Prostate gland (tissue), 2 donors: ENCODE measurements at regions not wholly inside any gene's neighbourhood (a gene's known extent, or its start where the extent isn't known, plus 50 kb on each side); places are given as distances from the start of the nearest gene placed in this dataset.

Experiments
- DNase-seq: peaks from one replicate; pipeline ENCODE4 v3.0.0-alpha.2; 2019; ENCODE audit warnings: low spot score
- H3K27ac ChIP-seq, 2 donors: fragments of 200-600 bp; sonication (generic); 2 replicates each; pipeline ENCODE4 v1.5.1; 2017 to 2019
- H3K27me3 ChIP-seq: fragments of 200-600 bp; sonication (generic); replicated peaks from 2 replicates; pipeline ENCODE4 v1.5.1; 2019; ENCODE audit not compliant: insufficient read depth
- H3K36me3 ChIP-seq, 2 donors: fragments of 200-600 bp; sonication (generic); 1 replicate in 1 of 2; 2 replicates in 1 of 2; pipeline versions ENCODE4 v1.5.1 to v1.8.1; 2017 to 2019
- H3K4me1 ChIP-seq: fragments of 200-600 bp; sonication (generic); replicated peaks from 2 replicates; pipeline ENCODE4 v1.5.1; 2019
- H3K4me3 ChIP-seq, 2 donors: fragments of 200-600 bp; sonication (generic); 2 replicates each; pipeline ENCODE4 v1.5.1; 2017 to 2019
- H3K9me3 ChIP-seq: fragments of 200-600 bp; sonication (generic); 2 replicates; pipeline ENCODE4 v1.5.1; 2017
- POLR2A ChIP-seq: fragments of 450-650 bp; IDR thresholded peaks from one replicate; pipeline ENCODE4 v1.6.1; 2016; ENCODE audit warnings: antibody characterized with exemption, mild to moderate bottlenecking
- POLR2AphosphoS5 ChIP-seq: sonication (generic); formaldehyde crosslinking; IDR thresholded peaks from one replicate; pipeline ENCODE4 v1.6.1; 2017; ENCODE audit warnings: antibody characterized with exemption
- WGBS: methylation state at CpG from one replicate; pipeline ENCODE4 v1.1.5; 2018; 5-methylcytosine and 5-hydroxymethylcytosine counted together
- intact Hi-C: fragments of 100-400 bp; cut with DNase I; formaldehyde crosslinking; loops from one replicate; pipeline ENCODE4 v1.14.2; 2022
- TF ChIP-seq, protein P1 (sequence below), 4 experiments: fragments of 200-600 bp in 2 of 4; fragments of 450-650 bp in 2 of 4; sonication (generic) in 2 of 4; IDR thresholded peaks; 1 replicate in 3 of 4; 2 replicates in 1 of 4; pipeline ENCODE4 v1.5.1; 2016 to 2019; ENCODE audit warnings: antibody characterized with exemption in 4 of 4, mild to moderate bottlenecking in 2 of 4, moderate library complexity in 2 of 4

DNA sequence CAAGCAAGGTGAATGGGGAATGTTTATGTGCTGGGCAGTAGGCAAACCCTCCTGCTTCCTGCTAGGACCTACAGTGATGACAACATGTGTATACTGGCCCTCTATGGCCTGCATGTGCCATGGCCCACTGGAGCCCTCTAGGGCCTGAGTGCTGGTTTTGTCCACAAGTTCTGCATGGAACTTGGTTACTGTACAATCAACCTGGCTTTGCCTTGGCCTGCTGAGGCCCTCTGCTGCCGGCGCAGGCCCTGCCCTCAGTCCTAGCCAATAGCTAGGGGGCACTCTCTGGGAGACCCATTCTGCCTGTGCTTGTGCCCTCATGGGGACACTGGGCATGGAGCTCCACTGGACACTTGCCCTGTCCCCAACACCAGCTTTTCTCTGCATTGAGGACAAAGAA is 138.6 kb upstream of the NGF start:
- H3K27ac ChIP-seq = no peak overlapping the region
- H3K36me3 ChIP-seq = no peaks in the 10 kb centered on the region
- TF ChIP-seq POLR2A (no peak), POLR2AphosphoS5 (no peak)
- TF ChIP-seq, protein P1, sequence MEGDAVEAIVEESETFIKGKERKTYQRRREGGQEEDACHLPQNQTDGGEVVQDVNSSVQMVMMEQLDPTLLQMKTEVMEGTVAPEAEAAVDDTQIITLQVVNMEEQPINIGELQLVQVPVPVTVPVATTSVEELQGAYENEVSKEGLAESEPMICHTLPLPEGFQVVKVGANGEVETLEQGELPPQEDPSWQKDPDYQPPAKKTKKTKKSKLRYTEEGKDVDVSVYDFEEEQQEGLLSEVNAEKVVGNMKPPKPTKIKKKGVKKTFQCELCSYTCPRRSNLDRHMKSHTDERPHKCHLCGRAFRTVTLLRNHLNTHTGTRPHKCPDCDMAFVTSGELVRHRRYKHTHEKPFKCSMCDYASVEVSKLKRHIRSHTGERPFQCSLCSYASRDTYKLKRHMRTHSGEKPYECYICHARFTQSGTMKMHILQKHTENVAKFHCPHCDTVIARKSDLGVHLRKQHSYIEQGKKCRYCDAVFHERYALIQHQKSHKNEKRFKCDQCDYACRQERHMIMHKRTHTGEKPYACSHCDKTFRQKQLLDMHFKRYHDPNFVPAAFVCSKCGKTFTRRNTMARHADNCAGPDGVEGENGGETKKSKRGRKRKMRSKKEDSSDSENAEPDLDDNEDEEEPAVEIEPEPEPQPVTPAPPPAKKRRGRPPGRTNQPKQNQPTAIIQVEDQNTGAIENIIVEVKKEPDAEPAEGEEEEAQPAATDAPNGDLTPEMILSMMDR (IDR thresholded peaks at IDR 0.05) = no peak
- intact Hi-C loops = loop anchor here (10.0 kb wide), 1 partner anchor 118 kb away; no protein-coding TSS in a partner anchor
- no peaks in the 10 kb centered on the region for H3K9me3 ChIP-seq
- DNase-seq = no peak
- no peaks in the 10 kb centered on the region for H3K27me3 ChIP-seq
- WGBS = 72% methylated on average over 2 of the region's 2 CpGs
- H3K4me3 ChIP-seq = no peak overlapping the region
- no peaks in the 10 kb centered on the region for H3K4me1 ChIP-seq

DNA sequence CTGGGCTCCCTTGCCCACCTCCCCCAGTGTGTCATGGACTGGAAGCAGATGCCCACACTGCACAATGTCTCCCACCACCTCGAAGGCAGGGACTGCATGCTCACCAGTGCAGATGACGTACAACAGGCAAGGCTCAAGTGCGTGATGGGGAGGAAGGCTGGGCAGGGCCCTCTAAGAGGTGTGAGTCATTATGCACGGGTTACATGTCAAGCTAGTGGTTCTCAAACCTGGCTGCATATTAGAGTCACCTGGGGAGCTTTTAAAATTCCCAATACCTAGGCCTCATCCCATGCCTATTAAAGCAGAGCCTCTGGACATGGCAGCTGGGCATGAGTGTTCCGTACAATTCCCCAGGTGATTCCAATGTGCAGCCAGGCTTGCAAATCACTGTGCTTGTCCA is 137.9 kb upstream of the NGF start:
- no peaks in the 10 kb centered on the region for H3K36me3 ChIP-seq
- H3K4me1 ChIP-seq = no peaks in the 10 kb centered on the region
- 72% methylated on average over 5 of the region's 5 CpGs for WGBS
- no peak for DNase-seq
- intact Hi-C loops = loop anchor here (10.0 kb wide), 1 partner anchor 119 kb away; no protein-coding TSS in a partner anchor
- no peaks in the 10 kb centered on the region for H3K27me3 ChIP-seq
- TF ChIP-seq POLR2AphosphoS5 = no peak
- no peak for TF ChIP-seq POLR2A
- TF ChIP-seq, protein P1 (IDR thresholded peaks at IDR 0.05) = no peak
- H3K27ac ChIP-seq = no peak overlapping the region
- H3K9me3 ChIP-seq = no peaks in the 10 kb centered on the region
- no peak overlapping the region for H3K4me3 ChIP-seq

DNA sequence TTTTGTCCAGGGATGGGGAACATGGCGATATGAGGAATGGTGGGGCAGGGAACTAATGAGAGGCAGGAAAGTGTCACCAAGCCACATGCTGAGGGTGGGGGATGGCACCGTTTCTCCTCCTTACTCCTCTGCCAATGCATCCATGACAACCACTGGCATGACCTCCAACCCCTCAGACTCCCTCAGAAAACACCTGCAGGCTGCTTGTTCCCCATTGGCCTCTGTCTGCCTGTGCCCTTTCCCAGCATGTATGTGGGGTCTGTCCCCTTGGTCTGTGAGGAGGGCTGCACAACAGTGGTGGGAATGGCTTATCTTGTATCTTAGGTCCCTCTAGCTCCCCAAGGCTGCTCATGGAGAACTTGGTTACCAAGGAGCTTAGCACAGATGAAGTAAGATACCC is 137.2 kb upstream of the NGF start:
- H3K9me3 ChIP-seq = no peaks in the 10 kb centered on the region
- TF ChIP-seq, protein P1 (IDR thresholded peaks at IDR 0.05) = no peak
- no peak for TF ChIP-seq POLR2A
- no peak for TF ChIP-seq POLR2AphosphoS5
- no peak overlapping the region for H3K27ac ChIP-seq
- H3K36me3 ChIP-seq = no peaks in the 10 kb centered on the region
- no peak for DNase-seq
- H3K4me1 ChIP-seq = no peaks in the 10 kb centered on the region
- no peaks in the 10 kb centered on the region for H3K27me3 ChIP-seq
- intact Hi-C loops = loop anchor here (10.0 kb wide), 1 partner anchor 120 kb away; no protein-coding TSS in a partner anchor
- H3K4me3 ChIP-seq = no peak overlapping the region
- 100% methylated on average over 2 of the region's 2 CpGs for WGBS

DNA sequence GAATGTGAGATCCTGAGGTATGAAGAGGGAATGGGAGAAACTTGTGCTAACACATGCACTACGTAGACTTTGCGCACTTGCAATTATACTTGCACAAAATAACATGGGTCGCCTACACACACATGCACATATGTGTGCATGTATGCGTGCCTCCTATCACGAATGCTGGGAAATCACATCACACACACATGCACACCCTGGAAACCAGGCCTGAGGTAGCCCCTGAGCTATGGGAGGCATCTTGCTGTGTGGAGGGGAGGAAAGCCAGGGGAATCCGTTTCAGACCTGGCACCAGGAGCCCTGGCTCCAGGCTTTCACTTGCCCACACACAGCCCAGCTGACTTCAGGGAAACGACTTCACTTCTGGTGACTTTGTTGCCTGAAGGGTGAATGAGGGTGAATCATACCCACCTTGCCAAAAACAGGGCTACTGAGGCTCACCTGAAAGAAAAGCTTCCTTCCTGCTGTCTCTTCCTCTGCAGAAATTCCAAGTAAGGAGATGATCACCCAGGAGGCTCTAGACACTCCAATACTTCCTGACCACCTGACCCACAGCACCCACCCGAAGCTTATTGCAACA is 136.0 kb upstream of the NGF start:
- DNase-seq = no peak
- Histone ChIP-seq H3K4me1 (no peaks in the 10 kb centered on the region), H3K27ac (no peak overlapping the region), H3K4me3 (no peak overlapping the region), H3K36me3 (no peaks in the 10 kb centered on the region), H3K9me3 (no peaks in the 10 kb centered on the region), H3K27me3 (no peaks in the 10 kb centered on the region)
- TF ChIP-seq POLR2AphosphoS5 (no peak), POLR2A (no peak)
- TF ChIP-seq, protein P1 (IDR thresholded peaks at IDR 0.05) = no peak
- WGBS = 60% methylated on average over 8 of the region's 8 CpGs
- intact Hi-C loops = loop anchor here (10.0 kb wide), 1 partner anchor 121 kb away; no protein-coding TSS in a partner anchor
